Endothelial cell (in vitro differentiated cells): ENCODE measurements at regions not wholly inside any gene's neighbourhood (a gene's known extent, or its start where the extent isn't known, plus 50 kb on each side); places are given as distances from the start of the nearest gene placed in this dataset.

ENCODE experiments used
- DNase-seq: peaks from one replicate; pipeline ENCODE4 v3.0.0; 2021; ENCODE audit warnings: low spot score
- H3K27ac Mint-ChIP-seq: one replicate; pipeline ENCODE4 v1.8.0; 2021; ENCODE audit warnings: mixed read lengths, inconsistent platforms; ENCODE audit not compliant: unreplicated experiment
- H3K27me3 Mint-ChIP-seq: one replicate; pipeline ENCODE4 v1.8.0; 2021; ENCODE audit warnings: mild to moderate bottlenecking, moderate library complexity, mixed read lengths, inconsistent platforms; ENCODE audit not compliant: unreplicated experiment
- H3K36me3 Mint-ChIP-seq: one replicate; pipeline ENCODE4 v1.8.0; 2021; ENCODE audit warnings: mild to moderate bottlenecking, low read depth, mixed read lengths, inconsistent platforms; ENCODE audit not compliant: unreplicated experiment
- H3K4me1 Mint-ChIP-seq: one replicate; pipeline ENCODE4 v1.8.0; 2021; ENCODE audit warnings: mild to moderate bottlenecking, mixed read lengths, inconsistent platforms; ENCODE audit not compliant: unreplicated experiment
- H3K4me3 Mint-ChIP-seq: one replicate; pipeline ENCODE4 v1.8.0; 2021; ENCODE audit warnings: mild to moderate bottlenecking, mixed read lengths, inconsistent platforms; ENCODE audit not compliant: unreplicated experiment
- H3K9me3 Mint-ChIP-seq: one replicate; pipeline ENCODE4 v1.8.0; 2021; ENCODE audit warnings: mixed read lengths, inconsistent platforms; ENCODE audit not compliant: unreplicated experiment
- TF ChIP-seq, protein P1 (sequence below): fragments of 200-600 bp; sonication (generic); IDR thresholded peaks from one replicate; pipeline ENCODE4 v1.5.0; 2021; ENCODE audit warnings: antibody characterized with exemption; ENCODE audit not compliant: unreplicated experiment

DNA sequence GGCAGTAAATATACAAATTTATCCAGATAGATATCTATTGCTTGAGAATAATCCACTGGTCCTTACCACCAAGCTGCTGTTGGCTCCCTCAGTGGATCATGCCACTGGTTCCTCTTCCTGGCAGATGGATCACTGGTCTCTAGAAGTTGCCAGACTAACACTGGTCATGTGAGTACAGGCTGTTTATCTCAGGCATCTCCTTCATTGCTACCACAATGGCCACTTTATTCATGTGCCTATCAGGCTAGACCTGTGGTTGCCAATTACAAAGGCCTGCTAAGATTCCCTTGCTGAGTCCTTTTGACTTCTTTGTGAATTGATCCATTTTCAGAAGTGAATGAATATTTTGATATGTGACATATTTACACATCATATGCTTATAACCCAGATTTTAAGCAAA lies 1659.5 kb upstream of the PCDH20 start:
- H3K9me3 Mint-ChIP-seq, result no peaks in the 10 kb centered on the region
- no peaks in the 10 kb centered on the region for H3K36me3 Mint-ChIP-seq
- no peak for DNase-seq
- no peak overlapping the region for H3K4me3 Mint-ChIP-seq
- H3K27me3 Mint-ChIP-seq, result no peaks in the 10 kb centered on the region
- TF ChIP-seq, protein P1, sequence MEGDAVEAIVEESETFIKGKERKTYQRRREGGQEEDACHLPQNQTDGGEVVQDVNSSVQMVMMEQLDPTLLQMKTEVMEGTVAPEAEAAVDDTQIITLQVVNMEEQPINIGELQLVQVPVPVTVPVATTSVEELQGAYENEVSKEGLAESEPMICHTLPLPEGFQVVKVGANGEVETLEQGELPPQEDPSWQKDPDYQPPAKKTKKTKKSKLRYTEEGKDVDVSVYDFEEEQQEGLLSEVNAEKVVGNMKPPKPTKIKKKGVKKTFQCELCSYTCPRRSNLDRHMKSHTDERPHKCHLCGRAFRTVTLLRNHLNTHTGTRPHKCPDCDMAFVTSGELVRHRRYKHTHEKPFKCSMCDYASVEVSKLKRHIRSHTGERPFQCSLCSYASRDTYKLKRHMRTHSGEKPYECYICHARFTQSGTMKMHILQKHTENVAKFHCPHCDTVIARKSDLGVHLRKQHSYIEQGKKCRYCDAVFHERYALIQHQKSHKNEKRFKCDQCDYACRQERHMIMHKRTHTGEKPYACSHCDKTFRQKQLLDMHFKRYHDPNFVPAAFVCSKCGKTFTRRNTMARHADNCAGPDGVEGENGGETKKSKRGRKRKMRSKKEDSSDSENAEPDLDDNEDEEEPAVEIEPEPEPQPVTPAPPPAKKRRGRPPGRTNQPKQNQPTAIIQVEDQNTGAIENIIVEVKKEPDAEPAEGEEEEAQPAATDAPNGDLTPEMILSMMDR, result no peak
- H3K4me1 Mint-ChIP-seq, result no peaks in the 10 kb centered on the region
- H3K27ac Mint-ChIP-seq, result no peak overlapping the region

DNA sequence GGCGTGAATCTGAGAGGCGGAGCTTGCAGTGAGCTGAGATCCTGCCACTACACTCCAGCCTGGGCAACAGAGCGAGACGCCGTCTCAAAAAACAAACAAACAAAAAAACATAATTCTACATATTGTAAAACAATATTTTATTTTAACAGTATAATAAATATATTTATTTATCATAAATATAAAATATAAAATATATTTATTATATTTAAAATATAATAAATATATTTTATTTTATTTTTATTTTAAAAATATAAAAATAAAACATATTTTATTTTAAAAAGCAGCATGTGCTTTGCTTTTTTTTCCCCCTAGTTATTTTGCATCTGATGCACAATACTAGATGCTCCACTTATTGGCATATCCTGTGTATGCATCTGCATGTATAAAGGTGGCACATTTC lies 1634.6 kb upstream of the PCDH20 start:
- no peak overlapping the region for H3K4me3 Mint-ChIP-seq
- TF ChIP-seq, protein P1, result no peak
- no peak overlapping the region for H3K27ac Mint-ChIP-seq
- H3K9me3 Mint-ChIP-seq, result no peaks in the 10 kb centered on the region
- DNase-seq, result no peak
- H3K36me3 Mint-ChIP-seq, result no peaks in the 10 kb centered on the region
- H3K4me1 Mint-ChIP-seq, result no peaks in the 10 kb centered on the region
- peaks cover 1% of the 10 kb centered on the region for H3K27me3 Mint-ChIP-seq

DNA sequence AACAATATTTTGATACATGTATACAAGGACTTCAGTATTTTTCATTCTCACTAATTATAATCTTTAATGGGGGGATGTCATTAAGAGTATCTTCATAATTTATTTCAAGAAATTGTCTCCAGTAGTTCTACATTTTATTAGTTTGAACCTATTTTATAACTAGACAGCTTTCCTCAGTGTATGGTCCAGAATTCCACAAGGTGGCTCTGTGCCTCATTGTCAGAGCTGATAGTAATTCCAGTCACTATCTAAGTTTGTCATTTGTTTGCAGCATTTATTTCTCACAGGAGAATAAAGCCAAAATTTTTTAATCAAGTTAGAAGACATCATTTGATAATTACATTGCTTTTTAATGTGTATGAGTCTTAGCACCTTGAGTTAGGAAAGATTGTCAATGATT lies 1633.0 kb upstream of the PCDH20 start:
- Mint-ChIP-seq H3K9me3 (no peaks in the 10 kb centered on the region), H3K27me3 (no peaks in the 10 kb centered on the region), H3K27ac (no peak overlapping the region), H3K4me3 (no peak overlapping the region), H3K36me3 (no peaks in the 10 kb centered on the region), H3K4me1 (no peaks in the 10 kb centered on the region)
- no peak for DNase-seq
- TF ChIP-seq, protein P1, result no peak

DNA sequence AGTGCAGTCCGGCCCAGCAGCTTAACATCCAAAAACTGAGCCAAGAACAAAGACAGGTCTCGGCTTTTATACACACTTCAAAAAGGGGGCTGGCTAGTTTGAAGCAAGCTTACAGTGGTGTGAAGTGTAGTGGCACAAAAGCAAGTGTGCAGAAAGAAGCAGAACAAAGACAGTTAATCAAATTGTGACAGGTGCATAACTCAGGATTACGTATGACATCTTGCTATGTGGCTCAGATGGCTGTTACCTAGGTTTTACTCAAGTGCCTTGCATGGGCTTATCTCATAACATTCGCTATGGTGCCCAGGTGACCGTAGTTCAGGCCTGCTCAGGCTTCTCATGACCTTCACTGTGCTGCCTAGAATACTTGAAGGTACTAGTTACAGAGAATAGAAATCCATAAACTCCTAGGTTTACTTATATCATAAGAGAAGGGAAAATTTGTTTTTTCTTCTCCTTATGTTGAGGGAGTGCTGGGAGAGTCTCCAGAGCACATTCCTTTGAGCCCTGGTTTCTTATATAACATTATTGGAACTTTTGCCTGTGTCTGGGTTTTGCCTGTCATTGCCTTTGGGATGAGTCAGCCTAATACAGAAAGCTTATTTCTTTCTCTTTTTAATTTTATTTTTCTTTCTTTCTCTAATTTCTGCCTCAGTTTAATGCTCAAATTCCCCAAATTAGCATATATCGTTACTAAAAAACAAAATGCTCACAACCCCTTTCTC lies 1629.1 kb upstream of the PCDH20 start:
- Mint-ChIP-seq H3K4me3 (no peak overlapping the region), H3K9me3 (no peaks in the 10 kb centered on the region), H3K4me1 (no peaks in the 10 kb centered on the region), H3K36me3 (no peaks in the 10 kb centered on the region), H3K27me3 (no peaks in the 10 kb centered on the region), H3K27ac (no peak overlapping the region)
- TF ChIP-seq, protein P1, result no peak
- DNase-seq, result no peak

DNA sequence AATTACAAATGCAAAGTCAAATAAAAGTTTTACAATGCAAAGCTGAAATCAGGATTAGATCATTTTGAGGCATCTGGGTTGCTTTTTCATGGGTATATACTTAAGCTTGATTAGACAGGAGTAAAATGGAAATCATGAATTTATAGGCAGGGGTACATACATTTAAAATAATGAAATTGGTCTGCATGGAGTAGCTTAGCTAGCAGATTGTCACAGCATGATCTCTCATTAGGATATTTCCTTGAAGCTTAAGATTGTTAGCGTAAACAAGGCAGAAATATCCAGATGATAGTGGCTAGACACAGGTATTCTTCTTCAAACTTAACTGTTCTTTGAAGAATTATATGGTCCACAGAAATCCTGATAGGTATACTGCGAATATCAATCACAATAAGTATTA lies 1627.0 kb upstream of the PCDH20 start:
- Mint-ChIP-seq H3K4me1 (no peaks in the 10 kb centered on the region), H3K27ac (no peak overlapping the region), H3K9me3 (no peaks in the 10 kb centered on the region), H3K36me3 (no peaks in the 10 kb centered on the region), H3K27me3 (no peaks in the 10 kb centered on the region), H3K4me3 (no peak overlapping the region)
- DNase-seq, result no peak
- TF ChIP-seq, protein P1, result no peak
